Fibroblast of the aortic adventitia (primary cell): ENCODE measurements at regions not wholly inside any gene's neighbourhood (a gene's known extent, or its start where the extent isn't known, plus 50 kb on each side); places are given as distances from the start of the nearest gene placed in this dataset.

ENCODE experiments used
- DNase-seq: peaks from one replicate; pipeline ENCODE4 v3.0.0-alpha.2; 2010; ENCODE audit warnings: low read depth
- H3K4me3 ChIP-seq: 2 replicates; pipeline ENCODE4 v1.5.1; 2011; ENCODE audit warnings: low read depth, mild to moderate bottlenecking, control low read depth, low read length, moderate library complexity
- CTCF ChIP-seq: IDR thresholded peaks from 2 replicates; pipeline ENCODE4 v1.5.1; 2011; ENCODE audit warnings: mild to moderate bottlenecking, low read length, control low read depth, inconsistent platforms; ENCODE audit not compliant: insufficient read depth

GRCh38 chr2:13536941-13537340 lies 820.2 kb downstream of the TRIB2 start:
- DNase-seq: no peak
- TF ChIP-seq CTCF: no peak
- no peak overlapping the region for H3K4me3 ChIP-seq

GRCh38 chr2:13537771-13538349 lies 821.1 kb downstream of the TRIB2 start:
- no peak for TF ChIP-seq CTCF
- DNase-seq: no peak
- H3K4me3 ChIP-seq: no peak overlapping the region

- no peak overlapping the region for H3K4me3 ChIP-seq
- no peak for DNase-seq
- TF ChIP-seq CTCF: no peak
These were observed 822.6 kb downstream of the TRIB2 start for GRCh38 chr2:13539296-13539695.

- H3K4me3 ChIP-seq: no peak overlapping the region
- no peak for TF ChIP-seq CTCF
- DNase-seq: no peak
These were observed 825.3 kb downstream of the TRIB2 start for GRCh38 chr2:13542061-13542460.

- TF ChIP-seq CTCF: no peak
- no peak overlapping the region for H3K4me3 ChIP-seq
- no peak for DNase-seq
These were observed 825.9 kb downstream of the TRIB2 start for GRCh38 chr2:13542642-13543041.

- no peak for TF ChIP-seq CTCF
- DNase-seq: no peak
- H3K4me3 ChIP-seq: no peak overlapping the region
These were observed 826.8 kb downstream of the TRIB2 start for GRCh38 chr2:13543550-13543949.

GRCh38 chr2:13545320-13545719 lies 828.6 kb downstream of the TRIB2 start:
- no peak for TF ChIP-seq CTCF
- no peak for DNase-seq
- H3K4me3 ChIP-seq: no peak overlapping the region
